ENCODE measurements at regions not wholly inside any gene's neighbourhood (a gene's known extent, or its start where the extent isn't known, plus 50 kb on each side); places are given as distances from the start of the nearest gene placed in this dataset.
"Not testable (repeated sequence)": the region's sequence is repeated elsewhere in the genome, so short reads cannot be mapped to it uniquely, and the experiment has no call there.

DNA sequence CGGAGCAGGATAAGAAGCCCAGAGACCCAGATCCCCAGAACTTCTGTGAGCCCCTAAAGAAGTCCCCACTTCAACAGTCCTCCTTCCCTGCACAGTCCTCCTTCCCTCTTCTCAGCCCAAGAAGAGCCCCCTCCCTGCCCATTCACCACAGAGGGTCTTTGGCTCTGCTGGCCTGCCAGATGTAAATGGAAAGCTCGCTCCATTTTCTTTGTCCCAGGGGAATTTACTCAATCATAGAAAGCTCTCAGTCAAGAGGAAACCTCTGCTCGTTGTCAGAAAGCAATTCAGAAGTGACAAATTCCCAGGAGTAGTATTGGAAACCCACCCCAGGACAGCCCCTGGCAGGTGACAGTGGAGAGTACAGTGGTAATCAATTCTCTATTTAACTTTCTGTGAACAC, 105.5 kb upstream of the SMAD3 start:
- no peak for DNase-seq (ENCODE audit: low read depth in 4 of 4, low spot score in 3 of 4)

DNA sequence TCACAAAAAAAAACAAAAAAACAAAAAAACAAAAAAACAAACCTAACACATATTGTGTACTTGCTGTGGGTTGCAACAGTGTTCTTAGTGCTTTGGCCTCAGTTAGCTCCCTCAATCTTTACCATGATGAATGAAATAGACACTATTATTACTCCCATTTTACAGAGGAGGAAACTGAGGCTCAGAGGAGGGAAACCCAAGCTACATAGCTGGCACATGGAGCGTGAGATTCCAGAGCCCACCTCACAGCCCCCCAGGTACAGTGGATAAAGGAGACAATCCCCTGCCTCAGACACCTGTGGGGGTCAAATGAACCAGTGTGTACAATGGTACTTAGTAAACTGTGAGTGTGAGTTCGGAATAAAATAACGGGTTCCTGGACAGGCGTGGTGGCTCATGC, 104.9 kb upstream of the SMAD3 start:
- DNase-seq (ENCODE audit: low read depth in 4 of 4, low spot score in 3 of 4): no peak

DNA sequence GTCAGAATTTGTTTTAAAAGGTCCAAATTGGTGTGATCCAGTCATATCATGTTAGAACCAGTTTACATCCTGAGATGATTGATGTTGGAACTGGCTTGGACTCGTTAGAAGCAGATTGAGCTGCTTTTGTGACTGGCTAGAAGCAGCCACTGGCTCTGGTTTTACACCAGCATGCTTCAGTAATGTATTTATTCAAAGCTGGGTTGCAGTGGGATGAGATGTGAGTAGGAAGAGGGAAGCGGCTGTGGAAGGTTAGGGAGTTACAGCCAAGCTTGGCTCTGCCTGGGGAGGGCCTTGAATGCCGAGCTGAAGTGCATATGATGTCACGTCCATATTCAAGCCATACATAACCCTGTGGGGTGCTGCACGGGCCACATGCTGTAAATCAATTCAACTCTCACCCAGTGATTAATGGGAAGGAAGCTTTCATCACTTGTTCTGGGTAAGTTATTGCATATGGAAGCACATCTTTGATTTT, 104.0 kb upstream of the SMAD3 start:
- DNase-seq (ENCODE audit: low read depth in 4 of 4, low spot score in 3 of 4): peak in 1 of 4 donors; percentile 6

DNA sequence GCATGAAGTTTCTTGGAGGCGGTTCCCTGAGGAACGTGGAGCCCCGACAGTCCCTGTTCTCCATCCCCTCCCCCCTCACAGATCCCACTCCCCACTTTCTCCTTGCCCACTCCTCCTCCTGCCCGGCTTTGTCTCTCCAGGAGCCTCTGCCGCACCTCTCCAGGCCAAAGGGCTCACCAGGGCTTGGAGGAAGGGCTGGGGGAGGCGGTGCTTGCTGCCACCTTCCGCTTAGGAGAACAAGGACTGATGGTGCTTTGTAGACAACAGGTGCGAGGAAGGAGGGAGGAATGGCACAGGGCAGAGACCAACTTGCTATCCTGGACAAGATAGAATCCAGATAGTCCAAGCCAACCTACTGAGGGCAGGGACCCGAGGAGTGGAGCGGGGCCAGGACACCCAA, 103.5 kb upstream of the SMAD3 start:
- DNase-seq (ENCODE audit: low read depth in 4 of 4, low spot score in 3 of 4): no peak

DNA sequence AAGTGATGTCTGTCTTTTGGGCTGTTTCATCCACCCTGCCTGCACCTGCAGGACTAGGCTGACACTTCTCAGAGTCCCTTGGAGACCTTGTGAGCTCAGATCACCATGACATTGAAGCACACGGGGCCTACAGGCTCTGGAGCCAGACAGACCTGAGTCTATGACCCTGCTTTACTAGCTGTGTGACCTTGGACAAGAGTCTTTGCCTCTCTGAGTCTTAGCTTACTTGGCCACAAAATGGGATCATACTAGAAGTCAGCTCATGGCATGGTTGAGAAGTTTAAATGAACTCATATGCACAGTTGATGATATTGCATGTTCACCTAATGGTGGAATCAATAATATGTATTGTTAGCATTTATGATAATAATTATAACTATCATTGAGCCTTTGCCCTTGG, 102.9 kb upstream of the SMAD3 start:
- DNase-seq (ENCODE audit: low read depth in 4 of 4, low spot score in 3 of 4): no peak

DNA sequence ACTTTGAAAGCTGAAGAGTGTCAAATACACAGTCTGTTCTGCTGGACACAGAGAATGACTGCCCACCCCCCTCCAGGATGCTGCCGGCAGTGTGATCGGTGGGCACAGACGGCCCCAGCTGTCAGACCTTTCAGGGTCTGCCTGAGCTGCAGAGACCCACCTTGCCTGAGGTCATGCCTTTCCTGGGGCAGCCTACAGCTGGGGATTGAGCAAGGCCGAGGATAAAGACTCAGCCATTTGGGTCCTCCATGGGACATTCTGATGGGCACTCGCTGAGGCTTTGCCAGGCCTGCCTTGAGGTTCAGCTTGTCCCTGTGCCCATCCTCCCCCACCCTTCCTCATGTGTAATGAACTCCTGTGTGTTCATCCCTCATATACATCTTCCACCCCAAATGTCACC, 102.3 kb upstream of the SMAD3 start:
- no peak for DNase-seq (ENCODE audit: low read depth in 4 of 4, low spot score in 3 of 4)

DNA sequence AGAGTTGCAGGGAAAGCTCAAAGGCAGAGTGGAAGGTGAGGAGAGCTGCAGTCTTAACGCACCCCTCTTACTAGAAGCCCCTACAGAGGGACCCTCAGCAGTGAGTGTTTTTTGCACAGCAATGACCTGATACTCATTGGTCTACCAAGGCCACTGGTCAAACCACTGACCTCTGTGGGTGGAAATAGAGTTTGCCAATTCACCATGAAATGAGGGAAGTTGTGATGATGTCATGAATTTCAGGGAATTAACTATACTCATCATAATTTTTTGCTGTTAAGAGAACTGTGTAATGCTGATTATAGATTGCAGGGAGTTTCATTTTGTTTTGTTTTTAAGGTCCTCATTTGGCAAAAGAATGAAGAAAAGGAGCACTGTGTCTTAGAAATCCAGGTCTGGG, 101.7 kb upstream of the SMAD3 start:
- DNase-seq (ENCODE audit: low read depth in 4 of 4, low spot score in 3 of 4): no peak

DNA sequence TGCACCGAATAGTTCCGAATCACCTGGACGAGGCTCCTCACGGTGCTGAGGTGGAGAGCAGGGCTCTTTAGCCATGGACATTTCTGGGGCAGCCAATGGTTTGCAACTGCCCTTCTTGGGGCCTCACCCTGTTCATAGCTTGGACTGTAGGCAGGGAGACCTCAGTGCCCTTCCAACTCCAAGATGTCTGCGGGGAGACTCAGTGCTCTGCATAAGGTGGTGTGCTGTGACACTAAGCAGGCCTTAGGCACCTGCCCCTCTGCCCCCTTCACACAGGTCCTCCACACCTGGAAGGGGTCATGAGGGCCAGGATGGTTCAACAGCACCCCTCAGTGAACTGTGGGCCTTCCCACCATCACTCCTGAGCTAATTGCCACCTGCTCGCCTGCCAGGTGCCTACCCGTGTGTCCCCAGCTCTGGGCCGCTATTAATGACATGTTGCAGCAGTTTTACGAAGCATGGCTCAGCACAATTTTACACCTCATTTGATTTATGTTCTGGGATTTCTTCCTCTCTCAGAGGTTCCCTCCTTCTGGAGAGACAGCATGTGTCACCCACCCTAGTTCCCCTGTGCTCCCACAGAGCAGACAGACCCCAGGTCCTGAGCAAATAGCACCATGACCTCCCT, 101.2 kb upstream of the SMAD3 start:
- no peak for DNase-seq (ENCODE audit: low read depth in 4 of 4, low spot score in 3 of 4)

DNA sequence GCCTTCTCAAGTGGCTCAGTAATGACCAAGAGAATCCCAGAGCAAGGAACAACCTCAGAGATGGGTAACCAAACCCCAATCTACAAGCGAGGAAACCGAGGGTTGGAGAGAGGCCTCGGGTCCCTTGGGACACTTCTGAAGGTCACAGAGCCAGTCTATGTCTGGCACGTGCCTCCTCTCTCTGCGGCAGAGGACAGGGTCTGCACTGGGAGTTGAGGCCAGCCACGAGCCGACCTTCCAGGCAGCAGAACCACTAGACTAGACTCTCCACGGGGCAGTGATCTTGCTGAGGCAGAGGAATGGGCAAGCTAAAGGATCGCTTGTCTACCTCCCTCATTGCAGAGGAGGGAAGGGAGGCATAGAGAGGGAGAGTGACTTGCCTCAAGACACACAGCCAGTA, 100.6 kb upstream of the SMAD3 start:
- no peak for DNase-seq (ENCODE audit: low read depth in 4 of 4, low spot score in 3 of 4)

DNA sequence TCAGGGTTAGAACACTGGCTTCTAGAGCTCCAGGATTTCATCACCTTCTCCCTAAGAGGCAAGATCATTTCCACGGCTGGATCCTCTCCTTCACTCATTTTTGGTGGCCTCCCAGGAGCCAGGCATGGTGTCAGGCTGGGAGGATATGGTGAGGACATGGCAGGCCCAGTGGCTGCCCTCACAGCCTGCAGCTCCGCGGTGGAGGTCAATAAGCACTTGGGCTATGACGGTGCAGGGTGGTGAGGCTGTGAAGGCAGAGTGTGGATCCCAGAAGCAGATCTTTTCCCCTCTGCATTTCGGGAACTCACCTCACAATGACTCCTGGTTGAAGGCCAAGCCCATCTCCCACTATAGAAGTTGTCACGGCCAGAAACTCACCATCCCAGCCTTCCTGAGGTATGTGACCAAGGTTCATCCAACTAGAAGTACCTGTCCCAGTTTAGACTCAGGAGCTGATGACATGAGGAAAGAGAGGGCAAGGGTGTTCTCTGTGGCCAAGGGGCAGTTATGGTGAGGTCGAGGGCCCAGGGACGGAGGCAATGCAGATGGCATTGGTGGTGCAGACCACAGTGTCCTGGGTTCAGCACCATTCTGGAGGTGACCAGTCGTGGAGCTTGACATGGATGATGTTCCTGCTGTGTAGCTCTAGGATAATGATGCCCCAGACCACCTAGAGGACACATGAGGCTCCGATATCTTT, 100.1 kb upstream of the SMAD3 start:
- DNase-seq (ENCODE audit: low read depth in 4 of 4, low spot score in 3 of 4): no peak

DNA sequence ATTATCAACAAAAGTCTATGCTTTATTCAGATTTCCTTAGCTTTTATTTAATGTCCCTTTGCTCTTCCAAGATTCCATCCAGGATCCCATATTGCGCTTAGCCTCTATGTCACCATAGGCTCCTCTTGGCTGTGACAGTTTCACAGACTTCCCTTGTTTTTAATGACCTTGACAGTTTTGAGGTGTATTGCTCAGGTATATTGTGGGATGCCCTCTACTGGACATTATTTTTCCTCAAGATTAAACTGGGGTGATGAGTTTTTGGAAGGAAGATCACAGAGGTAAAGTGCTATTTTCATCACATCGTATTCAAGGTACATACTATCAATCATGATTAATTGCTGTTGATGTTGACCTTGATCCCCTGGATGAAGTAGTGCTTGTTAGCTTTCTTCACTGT, 99.1 kb upstream of the SMAD3 start:
- no peak for DNase-seq (ENCODE audit: low read depth in 4 of 4, low spot score in 3 of 4)

DNA sequence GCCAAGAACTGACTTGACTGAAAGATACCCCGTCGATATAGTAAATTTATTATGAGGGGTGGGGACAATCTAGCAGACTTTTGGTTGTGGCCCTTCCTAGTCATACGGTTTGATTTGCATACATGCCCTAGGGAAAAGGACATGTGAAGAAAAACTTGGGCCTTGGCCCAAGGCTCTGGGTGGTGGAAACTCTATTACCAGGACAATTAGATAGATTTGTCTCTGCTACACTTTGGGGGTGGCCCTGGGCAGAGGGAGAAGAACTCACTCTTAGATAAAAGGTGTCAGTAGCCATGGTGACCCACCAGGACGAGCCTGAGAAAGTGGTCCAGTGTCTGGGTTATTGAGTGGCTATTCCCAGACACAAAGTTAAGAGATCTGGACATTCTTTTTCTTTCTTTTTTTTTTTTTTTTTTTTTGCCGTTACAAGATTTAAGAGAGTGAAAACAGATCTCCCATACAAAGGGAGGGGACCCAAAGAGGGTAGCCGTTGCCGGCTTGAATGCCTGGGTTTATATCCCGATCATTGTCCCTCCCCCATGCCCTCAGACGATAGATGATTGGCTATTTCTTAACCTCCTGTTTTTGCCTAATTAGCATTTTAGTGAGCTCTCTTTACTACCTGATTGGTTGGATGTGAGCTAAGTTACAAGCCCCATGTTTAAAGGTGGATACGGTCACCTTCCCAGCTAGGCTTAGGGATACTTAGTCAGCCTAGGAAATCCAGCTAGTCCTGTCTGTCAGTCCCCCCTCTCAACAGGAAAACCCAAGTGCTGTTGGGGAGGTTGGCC, 96.4 kb upstream of the SMAD3 start:
- no peak for DNase-seq (ENCODE audit: low read depth in 4 of 4, low spot score in 3 of 4)

DNA sequence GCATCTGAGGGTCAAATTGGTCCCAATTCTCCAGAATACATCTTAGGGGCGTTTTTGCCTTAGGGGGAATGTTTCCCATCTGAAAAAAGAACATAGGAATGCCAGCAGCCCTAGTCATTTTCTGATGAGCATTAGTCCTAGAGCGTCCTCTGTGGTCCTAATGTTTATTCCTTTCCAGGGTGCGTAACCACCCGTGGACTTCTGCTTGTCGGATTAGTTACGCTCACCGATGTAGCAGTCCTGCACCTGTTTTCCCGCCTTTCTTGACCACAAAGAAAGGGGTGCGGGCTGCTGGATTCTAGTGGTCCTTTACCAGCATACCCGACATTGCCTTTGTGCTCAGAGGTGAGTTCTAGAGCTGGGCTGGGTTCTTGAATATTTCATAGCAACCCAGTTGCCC, 91.3 kb upstream of the SMAD3 start:
- not testable (repeated sequence) for DNase-seq (ENCODE audit: low read depth in 4 of 4, low spot score in 3 of 4)

DNA sequence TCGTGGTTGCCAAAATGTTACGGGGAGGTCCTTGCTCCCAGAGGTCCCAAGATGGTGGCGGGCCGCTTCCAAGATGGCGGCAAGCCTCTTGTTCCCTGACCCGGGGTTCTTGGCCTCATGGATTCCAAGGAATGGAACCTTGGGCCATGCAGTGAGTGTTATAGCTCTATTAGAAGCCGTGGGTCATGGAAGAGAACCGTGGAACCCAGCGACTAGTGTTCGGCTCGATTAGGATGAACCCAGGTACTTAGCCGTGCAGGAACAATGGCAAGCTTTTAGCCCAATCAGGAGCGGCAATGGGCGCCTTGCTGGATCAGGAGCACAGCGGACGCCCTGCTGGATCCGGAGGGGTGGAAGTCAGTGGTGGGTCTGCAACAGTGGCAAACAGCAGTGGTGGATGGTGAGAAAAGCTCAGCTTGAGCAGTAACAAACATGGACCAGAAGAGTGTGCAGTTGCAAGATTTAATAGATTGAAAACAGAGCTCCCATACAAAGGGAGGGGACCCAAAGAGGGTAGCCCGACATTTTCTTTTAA, 89.2 kb upstream of the SMAD3 start:
- DNase-seq (ENCODE audit: low read depth in 4 of 4, low spot score in 3 of 4): not testable (repeated sequence)

DNA sequence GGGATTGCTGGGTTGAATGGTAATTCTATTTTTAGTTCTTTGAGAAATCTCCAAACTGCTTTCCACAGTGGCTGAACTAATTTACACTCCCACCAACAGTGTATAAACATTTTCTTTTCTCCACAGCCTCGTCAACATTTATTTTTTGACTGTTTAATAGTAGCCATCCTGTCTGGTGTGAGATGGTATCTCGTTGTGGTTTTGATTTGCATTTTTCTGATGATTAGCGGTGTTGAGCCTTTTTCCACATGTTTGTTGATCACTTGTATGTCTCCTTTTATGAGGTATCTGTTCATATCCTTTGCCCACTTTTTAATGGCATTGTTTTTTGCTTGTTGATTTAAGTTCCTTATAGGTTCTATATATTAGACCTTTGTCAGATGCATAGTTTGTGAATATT, 85.1 kb upstream of the SMAD3 start:
- not testable (repeated sequence) for DNase-seq (ENCODE audit: low read depth in 4 of 4, low spot score in 3 of 4)

DNA sequence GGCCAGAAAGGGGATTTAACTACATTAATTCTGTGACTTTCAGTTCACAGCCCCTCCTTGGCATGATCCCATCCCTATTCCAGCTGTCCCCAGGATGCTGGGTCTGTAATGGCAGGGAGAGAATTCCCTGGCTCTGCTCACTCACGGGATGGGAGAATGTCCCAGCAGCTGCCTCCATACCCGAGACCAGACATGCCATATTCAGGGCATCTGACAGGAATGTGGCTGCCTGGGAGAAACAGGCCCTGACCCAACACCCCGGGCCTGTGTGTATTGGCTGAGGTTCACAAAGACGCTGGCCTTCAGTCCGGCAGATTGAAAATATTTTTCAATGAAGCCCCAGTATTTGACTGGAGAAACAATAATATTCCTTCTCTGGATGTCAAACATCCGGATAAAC, 83.6 kb upstream of the SMAD3 start:
- DNase-seq (ENCODE audit: low read depth in 4 of 4, low spot score in 3 of 4): no peak

DNA sequence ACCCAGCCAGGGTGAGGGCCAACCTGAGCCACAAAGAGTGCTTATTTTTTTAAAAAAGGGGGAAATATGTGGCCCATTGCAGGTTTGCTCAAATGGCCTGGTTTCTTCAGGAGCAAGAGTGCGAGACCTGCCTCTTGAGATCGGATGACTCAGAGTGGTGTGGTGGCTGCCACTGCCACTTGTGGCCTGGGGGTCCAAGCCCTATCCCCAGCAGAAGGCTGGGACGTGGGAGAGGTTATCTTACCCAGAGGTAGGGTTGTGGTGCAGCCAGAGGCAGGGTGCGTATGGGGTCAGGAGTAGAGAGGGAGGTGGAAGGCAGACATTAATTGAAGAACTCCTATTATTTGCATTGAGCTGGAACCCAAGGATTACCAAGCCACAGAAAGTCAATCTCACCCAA, 83.2 kb upstream of the SMAD3 start:
- no peak for DNase-seq (ENCODE audit: low read depth in 4 of 4, low spot score in 3 of 4)

DNA sequence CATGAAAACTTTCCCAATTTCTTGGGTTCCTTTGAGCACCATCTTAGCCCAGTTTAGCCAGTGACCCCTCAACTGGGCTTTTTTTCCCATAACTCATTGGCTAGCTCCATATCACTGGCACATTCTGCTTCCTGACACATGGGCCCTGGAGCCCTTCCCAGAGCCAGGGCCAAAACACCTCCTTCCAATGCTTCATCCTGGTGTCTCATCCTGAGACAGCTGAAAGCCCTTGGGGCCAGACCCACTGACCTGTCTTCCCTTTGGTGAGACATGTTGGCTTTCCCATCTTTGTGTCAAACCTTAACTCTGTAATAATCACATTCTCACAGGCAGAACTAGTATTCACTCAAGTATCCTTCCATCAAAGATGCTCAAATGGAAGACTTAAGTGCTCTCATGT, 82.6 kb upstream of the SMAD3 start:
- DNase-seq (ENCODE audit: low read depth in 4 of 4, low spot score in 3 of 4): no peak

DNA sequence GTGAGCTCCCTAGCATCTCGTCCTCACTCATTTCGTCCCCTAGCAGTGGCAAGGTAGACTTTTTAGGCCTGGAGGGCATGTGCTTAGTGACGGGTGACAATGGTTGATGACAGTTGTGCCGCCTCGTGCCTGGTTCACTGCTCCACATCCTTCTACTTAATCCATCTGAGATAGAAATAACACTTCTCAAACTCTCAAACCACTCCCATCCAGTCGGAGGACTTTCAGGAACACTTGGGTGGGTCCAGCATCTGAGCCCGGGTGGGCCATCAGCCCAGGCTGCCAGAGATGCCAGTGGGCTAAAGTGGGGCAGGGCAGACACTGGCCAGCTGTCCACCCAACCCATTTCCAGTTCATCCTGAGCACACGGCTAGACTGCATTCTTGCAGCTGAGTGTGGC, 79.7 kb upstream of the SMAD3 start:
- DNase-seq (ENCODE audit: low read depth in 4 of 4, low spot score in 3 of 4): no peak

DNA sequence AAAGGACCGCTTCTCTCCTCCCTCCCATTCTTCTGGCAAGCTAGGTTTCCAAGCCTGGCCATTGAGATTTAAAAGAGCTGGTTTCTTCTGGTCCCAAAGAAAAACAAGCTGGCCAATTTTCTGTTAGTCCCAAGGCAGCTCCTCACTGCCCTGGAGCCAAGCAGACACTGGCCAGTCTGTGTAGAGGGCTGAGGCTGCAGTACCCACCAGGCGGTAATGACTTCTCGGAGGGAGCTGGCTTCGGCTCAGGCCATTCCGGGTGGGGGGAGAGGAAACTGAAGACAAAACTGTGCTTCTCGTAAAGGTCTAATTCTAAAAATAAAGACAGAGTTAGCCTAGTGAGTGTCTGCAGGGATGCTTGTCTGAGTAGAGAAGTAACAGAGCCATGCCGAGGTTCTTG, 78.5 kb upstream of the SMAD3 start:
- DNase-seq (ENCODE audit: low read depth in 4 of 4, low spot score in 3 of 4): no peak

DNA sequence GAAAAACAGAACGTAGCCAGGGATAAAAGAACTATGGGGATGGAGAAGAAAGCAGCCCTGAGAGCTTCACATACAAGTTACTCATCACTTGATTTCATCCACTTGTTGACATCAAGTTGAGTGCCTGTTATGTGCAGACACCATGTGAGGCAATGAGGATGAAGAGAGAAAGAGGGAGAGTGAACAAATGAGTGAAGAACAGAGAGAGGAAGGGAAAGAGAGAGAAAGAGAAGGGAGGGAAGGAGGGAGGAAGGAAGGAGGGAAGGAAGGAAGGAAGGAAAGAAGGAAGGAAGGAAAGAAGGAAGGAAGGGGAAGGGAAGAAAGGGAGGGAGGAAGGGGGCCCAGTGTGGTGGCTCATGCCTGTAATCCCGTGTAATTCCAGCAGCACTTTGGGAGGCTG, 72.3 kb upstream of the SMAD3 start:
- DNase-seq (ENCODE audit: low read depth in 4 of 4, low spot score in 3 of 4): no peak
